Tibial nerve (tissue), 4 donors: ENCODE measurements at regions not wholly inside any gene's neighbourhood (a gene's known extent, or its start where the extent isn't known, plus 50 kb on each side); places are given as distances from the start of the nearest gene placed in this dataset.
"Not testable (repeated sequence)": the region's sequence is repeated elsewhere in the genome, so short reads cannot be mapped to it uniquely, and the experiment has no call there.

ENCODE experiments used
- DNase-seq, 2 donors: peaks; one replicate each; pipeline ENCODE4 v3.0.0-alpha.2; 2019; ENCODE audit warnings: low spot score in 2 of 2
- H3K27ac ChIP-seq, 4 donors: fragments of 200-600 bp; sonication (generic) in 3 of 4; one replicate each; pipeline ENCODE4 v1.5.1; 2017 to 2019; ENCODE audit warnings: mild to moderate bottlenecking in 1 of 4
- H3K27me3 ChIP-seq, 2 donors: fragments of 200-600 bp; sonication (generic) in 1 of 2; one replicate each; pipeline versions ENCODE4 v1.5.1 to v1.6.0; 2017 to 2019
- H3K36me3 ChIP-seq, 3 donors: fragments of 200-600 bp; sonication (generic); one replicate each; pipeline ENCODE4 v1.5.1; 2018 to 2019
- H3K4me1 ChIP-seq, 4 donors: fragments of 200-600 bp; sonication (generic) in 3 of 4; one replicate each; pipeline ENCODE4 v1.5.1; 2017 to 2019
- H3K4me3 ChIP-seq, 4 donors: fragments of 200-600 bp; sonication (generic) in 3 of 4; one replicate each; pipeline ENCODE4 v1.5.1; 2017 to 2019; ENCODE audit warnings: mild to moderate bottlenecking in 1 of 4, moderate library complexity in 1 of 4
- H3K9me3 ChIP-seq, 4 donors: fragments of 200-600 bp; sonication (generic) in 3 of 4; one replicate each; pipeline ENCODE4 v1.5.1; 2017 to 2019
- EP300 ChIP-seq, 2 donors: sonication (generic); formaldehyde crosslinking; IDR thresholded peaks; one replicate each; pipeline ENCODE4 v1.6.1; 2017; ENCODE audit warnings: antibody characterized with exemption in 2 of 2, mild to moderate bottlenecking in 1 of 2
- POLR2A ChIP-seq, 2 donors: fragments of 450-650 bp; IDR thresholded peaks; one replicate each; pipeline ENCODE4 v1.6.1; 2017; ENCODE audit warnings: antibody characterized with exemption in 2 of 2, mild to moderate bottlenecking in 2 of 2, moderate library complexity in 2 of 2
- WGBS, 2 donors: methylation state at CpG; one replicate each; pipeline ENCODE4 v1.1.5; 2018; 5-methylcytosine and 5-hydroxymethylcytosine counted together

DNA sequence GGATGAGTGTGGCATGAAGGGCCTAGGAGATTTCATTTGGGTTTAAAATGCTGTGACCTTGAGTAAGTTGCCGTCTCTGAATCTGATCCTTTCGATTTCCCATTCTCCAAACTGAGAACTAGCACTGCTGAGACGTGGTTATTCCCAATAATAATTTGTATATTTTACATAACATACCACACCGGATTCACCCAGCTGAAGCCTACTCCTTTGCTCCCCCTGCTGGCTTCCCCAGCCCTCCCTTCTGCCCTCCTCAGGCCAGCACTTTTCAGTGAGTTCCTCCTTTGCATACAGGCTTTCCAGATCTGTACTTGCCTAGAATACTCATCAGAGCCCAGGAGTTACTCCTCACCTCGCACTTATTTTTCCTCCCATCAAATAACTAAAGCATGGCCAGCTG, 255.1 kb downstream of the OR4F29 start:
- not testable (repeated sequence) for H3K27me3 ChIP-seq, H3K9me3 ChIP-seq, H3K27ac ChIP-seq, H3K36me3 ChIP-seq, DNase-seq, H3K4me3 ChIP-seq, H3K4me1 ChIP-seq
- WGBS, 2 donors, result no CpG with 5 or more reads among the region's 5 CpGs

DNA sequence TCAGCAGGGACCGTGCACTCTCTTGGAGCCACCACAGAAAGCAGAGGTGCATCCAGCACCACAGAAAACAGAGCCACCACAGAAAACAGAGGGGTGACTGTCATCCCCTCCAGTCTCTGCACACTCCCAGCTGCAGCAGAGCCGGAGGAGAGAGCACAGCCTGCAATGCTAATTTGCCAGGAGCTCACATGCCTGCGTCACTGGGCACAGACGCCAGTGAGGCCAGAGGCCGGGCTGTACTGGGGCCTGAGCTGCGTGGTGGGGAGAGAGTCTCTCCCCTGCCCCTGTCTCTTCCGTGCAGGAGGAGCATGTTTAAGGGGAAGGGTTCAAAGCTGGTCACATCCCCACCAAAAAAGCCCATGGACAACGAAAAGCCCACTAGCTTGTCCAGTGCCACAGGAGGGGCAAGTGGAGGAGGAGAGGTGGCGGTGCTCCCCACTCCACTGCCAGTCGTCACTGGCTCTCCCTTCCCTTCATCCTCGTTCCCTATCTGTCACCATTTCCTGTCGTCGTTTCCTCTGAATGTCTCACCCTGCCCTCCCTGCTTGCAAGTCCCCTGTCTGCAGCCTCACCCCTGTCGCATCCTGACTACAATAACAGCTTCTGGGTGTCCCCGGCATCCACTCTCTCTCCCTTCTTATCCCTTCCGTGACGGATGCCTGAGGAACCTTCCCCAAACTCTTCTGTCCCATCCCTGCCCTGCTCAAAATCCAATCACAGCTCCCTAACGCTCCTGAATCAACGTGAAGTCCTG, 260.0 kb downstream of the OR4F29 start:
- H3K9me3 ChIP-seq, H3K4me3 ChIP-seq, H3K36me3 ChIP-seq, H3K27me3 ChIP-seq: not testable (repeated sequence)
- H3K4me1 ChIP-seq, result peaks cover 0 to 12% (median 6%) of the 10 kb centered on the region in 4 donors
- TF ChIP-seq POLR2A (IDR thresholded peaks at IDR 0.05) (peak in 1 of 2 donors; percentile 38), EP300 (IDR thresholded peaks at IDR 0.05) (peak in 1 of 2 donors; percentile 46)
- DNase-seq, result peak; percentile 4 to 30
- WGBS, 2 donors, result 40% methylated on average over 15 to 17 of the region's 19 CpGs
- peak overlapping the region in 2 of 4 donors; percentile 45 to 60 for H3K27ac ChIP-seq

DNA sequence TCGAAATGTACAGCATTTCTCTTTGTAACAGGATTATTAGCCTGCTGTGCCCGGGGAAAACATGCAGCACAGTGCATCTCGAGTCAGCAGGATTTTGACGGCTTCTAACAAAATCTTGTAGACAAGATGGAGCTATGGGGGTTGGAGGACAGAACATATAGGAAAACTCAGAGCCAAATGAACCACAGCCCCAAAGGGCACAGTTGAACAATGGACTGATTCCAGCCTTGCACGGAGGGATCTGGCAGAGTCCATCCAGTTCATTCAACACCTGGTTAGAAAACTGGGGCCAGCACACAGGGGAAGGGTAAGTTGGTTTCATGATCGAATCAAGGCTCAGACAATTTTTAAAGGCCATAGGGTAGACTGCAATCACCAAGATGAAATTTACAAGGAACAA, 260.8 kb downstream of the OR4F29 start:
- peaks cover 0 to 12% (median 6%) of the 10 kb centered on the region in 4 donors for H3K4me1 ChIP-seq
- H3K4me3 ChIP-seq, H3K27me3 ChIP-seq, DNase-seq, H3K9me3 ChIP-seq: not testable (repeated sequence)
- H3K27ac ChIP-seq, result peak overlapping the region in 2 of 4 donors; percentile 45 to 60
- H3K36me3 ChIP-seq, result peaks cover 0 to 11% (median 0%) of the 10 kb centered on the region in 3 donors
- WGBS, 2 donors, result 26 to 34% methylated on average over 5 of the region's 6 CpGs

DNA sequence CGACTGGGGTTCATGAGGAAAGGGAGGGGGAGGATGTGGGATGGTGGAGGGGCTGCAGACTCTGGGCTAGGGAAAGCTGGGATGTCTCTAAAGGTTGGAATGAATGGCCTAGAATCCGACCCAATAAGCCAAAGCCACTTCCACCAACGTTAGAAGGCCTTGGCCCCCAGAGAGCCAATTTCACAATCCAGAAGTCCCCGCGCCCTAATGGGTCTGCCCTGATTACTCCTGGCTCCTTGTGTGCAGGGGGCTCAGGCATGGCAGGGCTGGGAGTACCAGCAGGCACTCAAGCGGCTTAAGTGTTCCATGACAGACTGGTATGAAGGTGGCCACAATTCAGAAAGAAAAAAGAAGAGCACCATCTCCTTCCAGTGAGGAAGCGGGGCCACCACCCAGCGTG, 261.6 kb downstream of the OR4F29 start:
- 67% methylated on average over 3 to 4 of the region's 8 CpGs for WGBS, 2 donors
- H3K27ac ChIP-seq, H3K4me3 ChIP-seq, H3K9me3 ChIP-seq, H3K27me3 ChIP-seq: not testable (repeated sequence)
- peak in 1 of 2 donors; percentile 10 for DNase-seq
- peaks cover 0 to 11% (median 0%) of the 10 kb centered on the region in 3 donors for H3K36me3 ChIP-seq
- H3K4me1 ChIP-seq, result peaks cover 0 to 12% (median 6%) of the 10 kb centered on the region in 4 donors

DNA sequence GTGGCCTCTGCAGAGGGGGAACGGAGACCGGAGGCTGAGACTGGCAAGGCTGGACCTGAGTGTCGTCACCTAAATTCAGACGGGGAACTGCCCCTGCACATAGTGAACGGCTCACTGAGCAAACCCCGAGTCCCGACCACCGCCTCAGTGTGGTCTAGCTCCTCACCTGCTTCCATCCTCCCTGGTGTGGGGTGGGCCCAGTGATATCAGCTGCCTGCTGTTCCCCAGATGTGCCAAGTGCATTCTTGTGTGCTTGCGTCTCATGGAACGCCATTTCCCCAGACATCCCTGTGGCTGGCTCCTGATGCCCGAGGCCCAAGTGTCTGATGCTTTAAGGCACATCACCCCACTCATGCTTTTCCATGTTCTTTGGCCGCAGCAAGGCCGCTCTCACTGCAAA, 262.2 kb downstream of the OR4F29 start:
- not testable (repeated sequence) for H3K9me3 ChIP-seq, H3K4me3 ChIP-seq, H3K27ac ChIP-seq, DNase-seq, H3K27me3 ChIP-seq
- H3K4me1 ChIP-seq, result peaks cover 0 to 12% (median 6%) of the 10 kb centered on the region in 4 donors
- H3K36me3 ChIP-seq, result peaks cover 0 to 11% (median 0%) of the 10 kb centered on the region in 3 donors
- WGBS, 2 donors, result 100% methylated on average over 2 of the region's 13 CpGs

DNA sequence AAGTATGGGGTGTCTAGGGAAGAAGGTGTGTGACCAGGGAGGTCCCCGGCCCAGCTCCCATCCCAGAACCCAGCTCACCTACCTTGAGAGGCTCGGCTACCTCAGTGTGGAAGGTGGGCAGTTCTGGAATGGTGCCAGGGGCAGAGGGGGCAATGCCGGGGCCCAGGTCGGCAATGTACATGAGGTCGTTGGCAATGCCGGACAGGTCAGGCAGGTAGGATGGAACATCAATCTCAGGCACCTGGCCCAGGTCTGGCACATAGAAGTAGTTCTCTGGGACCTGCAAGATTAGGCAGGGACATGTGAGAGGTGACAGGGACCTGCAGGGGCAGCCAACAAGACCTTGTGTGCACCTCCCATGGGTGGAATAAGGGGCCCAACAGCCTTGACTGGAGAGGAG, 264.2 kb downstream of the OR4F29 start:
- DNase-seq, H3K9me3 ChIP-seq, H3K27ac ChIP-seq, H3K4me3 ChIP-seq, H3K27me3 ChIP-seq: not testable (repeated sequence)
- Histone ChIP-seq H3K36me3 (peaks cover 0 to 11% (median 0%) of the 10 kb centered on the region in 3 donors), H3K4me1 (peaks cover 0 to 12% (median 6%) of the 10 kb centered on the region in 4 donors)
- WGBS, 2 donors, result 91 to 95% methylated on average over 4 of the region's 6 CpGs

DNA sequence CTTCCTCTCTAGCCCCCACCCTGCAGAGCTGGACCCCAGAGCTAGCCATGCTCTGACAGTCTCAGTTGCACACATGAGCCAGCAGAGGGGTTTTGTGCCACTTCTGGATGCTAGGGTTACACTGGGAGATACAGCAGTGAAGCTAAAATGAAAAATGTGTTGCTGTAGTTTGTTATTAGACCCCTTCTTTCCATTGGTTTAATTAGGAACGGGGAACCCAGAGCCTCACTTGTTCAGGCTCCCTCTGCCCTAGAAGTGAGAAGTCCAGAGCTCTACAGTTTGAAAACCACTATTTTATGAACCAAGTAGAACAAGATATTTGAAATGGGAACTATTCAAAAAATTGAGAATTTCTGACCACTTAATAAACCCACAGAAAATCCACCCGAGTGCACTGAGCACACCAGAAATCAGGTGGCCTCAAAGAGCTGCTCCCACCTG, 264.8 kb downstream of the OR4F29 start:
- not testable (repeated sequence) for H3K27me3 ChIP-seq, H3K27ac ChIP-seq, H3K9me3 ChIP-seq, H3K4me3 ChIP-seq
- 87 to 92% methylated on average over 2 of the region's 2 CpGs for WGBS, 2 donors
- H3K36me3 ChIP-seq, result peaks cover 0 to 11% (median 0%) of the 10 kb centered on the region in 3 donors
- peak in 1 of 2 donors; percentile 5 for DNase-seq
- peaks cover 0 to 12% (median 6%) of the 10 kb centered on the region in 4 donors for H3K4me1 ChIP-seq

DNA sequence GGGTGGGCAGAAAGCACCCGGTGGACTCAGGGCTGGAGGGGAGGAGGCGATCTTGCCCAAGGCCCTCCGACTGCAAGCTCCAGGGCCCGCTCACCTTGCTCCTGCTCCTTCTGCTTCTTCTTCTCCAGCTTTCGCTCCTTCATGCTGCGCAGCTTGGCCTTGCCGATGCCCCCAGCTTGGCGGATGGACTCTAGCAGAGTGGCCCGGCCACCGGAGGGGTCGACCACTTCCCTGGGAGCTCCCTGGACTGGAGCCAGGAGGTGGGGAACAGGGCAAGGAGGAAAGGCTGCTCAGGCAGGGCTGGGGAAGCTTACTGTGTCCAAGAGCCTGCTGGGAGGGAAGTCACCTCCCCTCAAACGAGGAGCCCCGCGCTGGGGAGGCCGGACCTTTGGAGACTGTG, 265.3 kb downstream of the OR4F29 start:
- H3K4me1 ChIP-seq, DNase-seq, H3K4me3 ChIP-seq, H3K27me3 ChIP-seq, H3K27ac ChIP-seq, H3K9me3 ChIP-seq: not testable (repeated sequence)
- 74 to 83% methylated on average over 5 to 6 of the region's 15 CpGs for WGBS, 2 donors
- peaks cover 0 to 11% (median 0%) of the 10 kb centered on the region in 3 donors for H3K36me3 ChIP-seq

DNA sequence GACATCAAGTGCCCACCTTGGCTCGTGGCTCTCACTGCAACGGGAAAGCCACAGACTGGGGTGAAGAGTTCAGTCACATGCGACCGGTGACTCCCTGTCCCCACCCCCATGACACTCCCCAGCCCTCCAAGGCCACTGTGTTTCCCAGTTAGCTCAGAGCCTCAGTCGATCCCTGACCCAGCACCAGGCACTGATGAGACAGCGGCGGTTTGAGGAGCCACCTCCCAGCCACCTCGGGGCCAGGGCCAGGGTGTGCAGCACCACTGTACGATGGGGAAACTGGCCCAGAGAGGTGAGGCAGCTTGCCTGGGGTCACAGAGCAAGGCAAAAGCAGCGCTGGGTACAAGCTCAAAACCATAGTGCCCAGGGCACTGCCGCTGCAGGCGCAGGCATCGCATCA, 266.0 kb downstream of the OR4F29 start:
- H3K27ac ChIP-seq, H3K4me3 ChIP-seq, H3K27me3 ChIP-seq, H3K4me1 ChIP-seq, H3K9me3 ChIP-seq: not testable (repeated sequence)
- peak in 1 of 2 donors; percentile 10 for DNase-seq
- 92% methylated on average over 6 of the region's 13 CpGs; no CpG with 5 or more reads in 1 of the 2 donors for WGBS, 2 donors
- peaks cover 0 to 11% (median 0%) of the 10 kb centered on the region in 3 donors for H3K36me3 ChIP-seq

DNA sequence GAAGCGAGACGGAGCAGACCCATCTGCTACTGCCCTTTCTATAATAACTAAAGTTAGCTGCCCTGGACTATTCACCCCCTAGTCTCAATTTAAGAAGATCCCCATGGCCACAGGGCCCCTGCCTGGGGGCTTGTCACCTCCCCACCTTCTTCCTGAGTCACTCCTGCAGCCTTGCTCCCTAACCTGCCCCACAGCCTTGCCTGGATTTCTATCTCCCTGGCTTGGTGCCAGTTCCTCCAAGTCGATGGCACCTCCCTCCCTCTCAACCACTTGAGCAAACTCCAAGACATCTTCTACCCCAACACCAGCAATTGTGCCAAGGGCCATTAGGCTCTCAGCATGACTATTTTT, 267.2 kb downstream of the OR4F29 start:
- H3K27me3 ChIP-seq, H3K9me3 ChIP-seq, H3K4me3 ChIP-seq, H3K27ac ChIP-seq, H3K4me1 ChIP-seq: not testable (repeated sequence)
- peak in 1 of 2 donors; percentile 12 for DNase-seq
- 13% methylated on average over 1 of the region's 3 CpGs for WGBS, 2 donors
- peaks cover 0 to 11% (median 0%) of the 10 kb centered on the region in 3 donors for H3K36me3 ChIP-seq

DNA sequence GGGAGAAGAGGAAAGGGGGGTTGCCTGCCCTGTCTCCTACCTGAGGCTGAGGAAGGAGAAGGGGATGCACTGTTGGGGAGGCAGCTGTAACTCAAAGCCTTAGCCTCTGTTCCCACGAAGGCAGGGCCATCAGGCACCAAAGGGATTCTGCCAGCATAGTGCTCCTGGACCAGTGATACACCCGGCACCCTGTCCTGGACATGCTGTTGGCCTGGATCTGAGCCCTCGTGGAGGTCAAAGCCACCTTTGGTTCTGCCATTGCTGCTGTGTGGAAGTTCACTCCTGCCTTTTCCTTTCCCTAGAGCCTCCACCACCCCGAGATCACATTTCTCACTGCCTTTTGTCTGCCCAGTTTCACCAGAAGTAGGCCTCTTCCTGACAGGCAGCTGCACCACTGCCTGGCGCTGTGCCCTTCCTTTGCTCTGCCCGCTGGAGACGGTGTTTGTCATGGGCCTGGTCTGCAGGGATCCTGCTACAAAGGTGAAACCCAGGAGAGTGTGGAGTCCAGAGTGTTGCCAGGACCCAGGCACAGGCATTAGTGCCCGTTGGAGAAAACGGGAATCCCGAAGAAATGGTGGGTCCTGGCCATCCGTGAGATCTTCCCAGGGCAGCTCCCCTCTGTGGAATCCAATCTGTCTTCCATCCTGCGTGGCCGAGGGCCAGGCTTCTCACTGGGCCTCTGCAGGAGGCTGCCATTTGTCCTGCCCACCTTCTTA, 267.7 kb downstream of the OR4F29 start:
- WGBS, 2 donors, result 69 to 77% methylated on average over 8 to 10 of the region's 13 CpGs
- not testable (repeated sequence) for H3K27me3 ChIP-seq, H3K9me3 ChIP-seq, H3K4me1 ChIP-seq, H3K27ac ChIP-seq, H3K4me3 ChIP-seq
- DNase-seq, result peak; percentile 4 to 15
- H3K36me3 ChIP-seq, result peaks cover 0 to 11% (median 0%) of the 10 kb centered on the region in 3 donors

DNA sequence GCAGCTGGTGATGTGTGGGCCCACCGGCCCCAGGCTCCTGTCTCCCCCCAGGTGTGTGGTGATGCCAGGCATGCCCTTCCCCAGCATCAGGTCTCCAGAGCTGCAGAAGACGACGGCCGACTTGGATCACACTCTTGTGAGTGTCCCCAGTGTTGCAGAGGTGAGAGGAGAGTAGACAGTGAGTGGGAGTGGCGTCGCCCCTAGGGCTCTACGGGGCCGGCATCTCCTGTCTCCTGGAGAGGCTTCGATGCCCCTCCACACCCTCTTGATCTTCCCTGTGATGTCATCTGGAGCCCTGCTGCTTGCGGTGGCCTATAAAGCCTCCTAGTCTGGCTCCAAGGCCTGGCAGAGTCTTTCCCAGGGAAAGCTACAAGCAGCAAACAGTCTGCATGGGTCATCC, 268.4 kb downstream of the OR4F29 start:
- peaks cover 0 to 11% (median 0%) of the 10 kb centered on the region in 3 donors for H3K36me3 ChIP-seq
- peak in 1 of 2 donors; percentile 12 for DNase-seq
- H3K9me3 ChIP-seq, H3K27ac ChIP-seq, H3K4me3 ChIP-seq, H3K4me1 ChIP-seq, H3K27me3 ChIP-seq: not testable (repeated sequence)
- WGBS, 2 donors, result 93 to 96% methylated on average over 5 to 9 of the region's 10 CpGs

DNA sequence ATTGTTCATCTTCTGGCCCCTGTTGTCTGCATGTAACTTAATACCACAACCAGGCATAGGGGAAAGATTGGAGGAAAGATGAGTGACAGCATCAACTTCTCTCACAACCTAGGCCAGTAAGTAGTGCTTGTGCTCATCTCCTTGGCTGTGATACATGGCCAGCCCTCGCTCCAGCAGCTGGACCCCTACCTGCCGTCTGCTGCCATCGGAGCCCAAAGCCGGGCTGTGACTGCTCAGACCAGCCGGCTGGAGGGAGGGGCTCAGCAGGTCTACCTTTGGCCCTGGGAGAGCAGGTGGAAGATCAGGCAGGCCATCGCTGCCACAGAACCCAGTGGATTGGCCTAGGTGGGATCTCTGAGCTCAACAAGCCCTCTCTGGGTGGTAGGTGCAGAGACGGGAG, 268.8 kb downstream of the OR4F29 start:
- not testable (repeated sequence) for H3K4me1 ChIP-seq, H3K4me3 ChIP-seq, H3K27ac ChIP-seq, H3K9me3 ChIP-seq, DNase-seq, H3K27me3 ChIP-seq
- H3K36me3 ChIP-seq, result peaks cover 0 to 11% (median 0%) of the 10 kb centered on the region in 3 donors
- 90 to 95% methylated on average over 5 to 6 of the region's 7 CpGs for WGBS, 2 donors
